GM21367 (cell line): ENCODE measurements at regions not wholly inside any gene's neighbourhood (a gene's known extent, or its start where the extent isn't known, plus 50 kb on each side); places are given as distances from the start of the nearest gene placed in this dataset.
"Not testable (repeated sequence)": the region's sequence is repeated elsewhere in the genome, so short reads cannot be mapped to it uniquely, and the experiment has no call there.

Experiments
- ATAC-seq: cut with Tn5 transposase; IDR thresholded peaks from one replicate; pipeline ENCODE4 v1.9.1; 2021; ENCODE audit not compliant: unreplicated experiment

GRCh38 chr1:95865769-95866168 lies 631.8 kb downstream of the RWDD3 start:
- no peak for ATAC-seq

- no peak for ATAC-seq
Measured at GRCh38 chr1:95876276-95876675, 642.3 kb downstream of the RWDD3 start.

GRCh38 chr1:95879498-95880050 lies 645.6 kb downstream of the RWDD3 start:
- no peak for ATAC-seq

DNA sequence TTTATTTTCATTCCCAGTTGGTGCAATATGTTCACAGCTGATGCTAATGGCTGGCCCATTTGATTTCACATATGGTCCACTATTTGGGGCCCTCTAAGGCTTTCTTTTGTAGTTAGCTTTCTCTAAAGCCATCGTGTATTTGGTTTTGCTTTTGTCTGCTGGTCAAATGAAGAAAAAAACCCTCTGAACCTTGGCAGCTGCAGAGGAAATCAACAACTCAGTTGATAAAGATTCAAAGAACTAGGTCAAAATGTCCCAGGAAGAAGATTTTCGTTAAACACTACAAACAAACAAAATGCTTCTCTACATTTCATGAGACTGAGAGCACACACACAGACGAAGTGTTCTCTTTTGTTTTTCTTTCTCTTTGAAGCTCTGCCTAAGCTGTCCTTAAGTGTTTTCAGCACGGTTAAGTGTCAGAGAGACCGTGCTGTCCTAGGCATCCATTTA lies 655.0 kb downstream of the RWDD3 start:
- no peak for ATAC-seq

GRCh38 chr1:95889400-95889799 lies 655.4 kb downstream of the RWDD3 start:
- ATAC-seq, result no peak

DNA sequence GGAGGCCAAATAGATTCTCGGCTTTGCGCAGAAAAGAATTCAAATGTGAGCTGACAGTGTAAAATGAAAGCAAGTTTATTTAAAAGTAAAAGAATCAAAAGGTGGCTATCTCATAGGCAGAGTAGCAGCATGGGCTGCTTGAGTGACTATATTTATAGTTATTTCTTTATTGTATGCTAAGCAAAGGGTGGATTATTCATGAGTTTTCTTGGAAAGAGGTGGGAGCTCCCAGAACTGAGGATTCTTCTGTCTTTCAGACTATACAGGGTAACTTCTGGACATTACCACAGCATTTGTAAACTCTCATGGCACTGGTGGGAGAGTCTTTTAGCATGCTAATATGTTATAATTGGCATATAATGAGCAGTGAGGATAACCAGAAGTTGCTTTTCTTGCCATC lies 659.9 kb downstream of the RWDD3 start:
- ATAC-seq, result no peak

- ATAC-seq, result no peak
Measured at GRCh38 chr1:95903060-95903459, 669.0 kb downstream of the RWDD3 start.

- no peak for ATAC-seq
Measured at GRCh38 chr1:95905818-95906395, 671.9 kb downstream of the RWDD3 start.

DNA sequence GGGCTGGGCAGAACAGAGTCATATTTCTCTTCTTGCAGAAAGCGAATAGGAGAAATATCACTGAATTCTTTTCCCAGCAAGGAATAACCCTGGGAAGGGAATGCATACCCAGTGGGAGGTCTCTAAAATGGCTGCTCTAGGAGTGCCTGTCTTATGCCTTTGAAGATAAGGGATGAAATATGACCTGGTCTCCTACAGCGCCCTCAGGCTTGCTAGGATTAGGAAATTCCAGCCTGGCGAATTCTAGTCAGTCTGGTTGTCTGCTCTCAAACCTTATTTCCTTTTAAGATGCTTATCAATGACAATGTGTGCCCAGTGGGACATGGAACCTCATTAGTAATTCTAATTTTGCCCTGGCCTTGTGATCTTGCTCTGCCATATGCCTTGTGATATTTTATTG lies 677.7 kb downstream of the RWDD3 start:
- ATAC-seq, result not testable (repeated sequence)

DNA sequence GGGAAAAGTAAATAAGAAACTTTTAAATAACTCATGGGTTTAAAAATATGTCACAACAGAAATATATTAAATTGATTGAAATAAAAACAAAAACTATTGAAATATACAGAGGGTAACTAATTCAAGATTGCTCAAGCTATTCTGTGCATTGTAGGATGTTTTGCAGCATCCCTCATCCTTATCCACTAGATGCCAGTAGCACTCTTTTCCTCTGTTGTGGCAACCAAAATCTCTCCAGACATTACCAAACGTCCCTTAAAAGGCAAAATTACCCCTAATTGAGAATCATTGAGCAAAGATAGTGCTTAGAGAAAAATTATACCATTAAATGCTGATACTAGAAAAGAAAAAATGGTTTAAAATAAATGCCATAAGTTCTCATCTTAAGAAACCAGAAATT lies 682.6 kb downstream of the RWDD3 start:
- no peak for ATAC-seq

- no peak for ATAC-seq
Measured at GRCh38 chr1:95924684-95925083, 690.7 kb downstream of the RWDD3 start.

GRCh38 chr1:95926331-95926730 lies 692.3 kb downstream of the RWDD3 start:
- ATAC-seq, result no peak

- no peak for ATAC-seq
Measured at GRCh38 chr1:95927061-95927460, 693.1 kb downstream of the RWDD3 start.

DNA sequence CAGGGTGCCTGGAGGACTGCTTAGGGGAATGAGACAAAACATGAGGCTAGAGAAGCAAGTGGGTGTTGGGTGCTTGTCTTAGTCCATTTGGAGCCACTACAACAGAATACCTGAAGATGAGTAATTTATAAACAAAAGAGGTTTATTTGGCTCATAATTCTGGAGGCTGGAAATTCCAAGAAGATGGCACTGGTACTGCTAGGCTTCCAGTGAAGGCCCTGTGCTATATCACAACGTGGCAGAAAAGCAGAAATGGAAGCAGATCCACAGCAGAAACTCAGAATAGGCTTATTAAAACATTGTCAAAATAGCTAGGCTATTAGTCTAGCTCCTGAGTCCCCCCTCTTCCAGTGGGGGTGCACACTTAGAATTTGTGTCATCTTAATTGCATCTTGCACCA lies 701.7 kb downstream of the RWDD3 start:
- ATAC-seq, result no peak

GRCh38 chr1:95941121-95941798 lies 707.2 kb downstream of the RWDD3 start:
- ATAC-seq, result no peak

GRCh38 chr1:95948023-95948422 lies 714.0 kb downstream of the RWDD3 start:
- no peak for ATAC-seq

GRCh38 chr1:95951371-95952102 lies 717.5 kb downstream of the RWDD3 start:
- no peak for ATAC-seq

DNA sequence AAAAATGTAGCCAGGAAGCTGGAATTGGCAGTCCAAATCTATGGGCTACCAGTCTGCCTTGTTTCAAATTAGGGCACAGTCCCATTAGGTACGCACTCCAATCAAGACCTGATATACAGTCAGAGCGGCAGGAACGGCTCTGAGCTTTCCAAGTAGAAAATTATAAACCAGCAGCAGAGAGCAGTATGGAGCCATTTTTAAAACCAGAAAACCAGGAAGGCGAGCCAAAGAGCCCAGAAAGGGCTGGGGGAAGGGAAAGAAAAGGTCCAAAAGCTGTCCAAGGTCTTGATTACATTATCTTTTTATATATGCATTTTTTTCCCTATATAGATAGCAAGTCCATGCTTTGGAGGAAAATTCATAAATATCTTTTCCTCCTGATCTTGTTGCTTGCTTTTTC lies 719.0 kb downstream of the RWDD3 start:
- no peak for ATAC-seq

- no peak for ATAC-seq
Measured at GRCh38 chr1:95954585-95954984, 720.6 kb downstream of the RWDD3 start.

- ATAC-seq, result no peak
Measured at GRCh38 chr1:95956215-95956614, 722.2 kb downstream of the RWDD3 start.

- ATAC-seq, result no peak
Measured at GRCh38 chr1:95957748-95958147, 723.7 kb downstream of the RWDD3 start.

GRCh38 chr1:95966866-95967265 lies 732.9 kb downstream of the RWDD3 start:
- no peak for ATAC-seq
